ENCODE measurements at regions not wholly inside any gene's neighbourhood (a gene's known extent, or its start where the extent isn't known, plus 50 kb on each side); places are given as distances from the start of the nearest gene placed in this dataset.

DNA sequence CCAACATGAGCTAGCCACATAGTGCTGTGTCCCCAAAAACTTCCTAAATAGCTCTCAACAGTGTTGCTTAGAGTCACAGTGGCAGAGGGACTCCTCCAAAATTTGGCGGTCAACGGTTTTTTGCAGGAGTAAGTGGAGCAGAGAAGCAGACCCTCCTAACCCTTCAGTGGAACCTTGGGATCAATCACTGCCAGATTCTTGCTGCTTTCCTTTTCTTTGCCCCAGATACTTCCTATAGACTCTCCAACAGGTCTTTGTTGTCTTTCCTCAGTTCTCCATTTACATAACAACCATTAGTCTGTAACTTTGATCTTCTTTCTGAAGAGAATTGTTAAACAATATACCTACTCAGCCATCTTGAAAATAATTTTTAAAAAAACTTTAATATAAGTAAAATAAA, 556.1 kb downstream of the BRINP3 start:
- DNase-seq, result no peak
- Histone ChIP-seq H3K27ac (no peak overlapping the region), H3K9me3 (peaks cover 0 to 5% (median 0%) of the 10 kb centered on the region in 3 donors), H3K36me3 (no peaks in the 10 kb centered on the region), H3K4me3 (no peak overlapping the region), H3K4me1 (no peaks in the 10 kb centered on the region), H3K27me3 (no peaks in the 10 kb centered on the region)
- intact Hi-C loops (cut with DNase I), result no loop called here
- 89 to 94% methylated on average over 2 of the region's 2 CpGs for WGBS, 2 donors
- no peak for TF ChIP-seq POLR2A (IDR thresholded peaks at IDR 0.05)
- TF ChIP-seq, protein P1, sequence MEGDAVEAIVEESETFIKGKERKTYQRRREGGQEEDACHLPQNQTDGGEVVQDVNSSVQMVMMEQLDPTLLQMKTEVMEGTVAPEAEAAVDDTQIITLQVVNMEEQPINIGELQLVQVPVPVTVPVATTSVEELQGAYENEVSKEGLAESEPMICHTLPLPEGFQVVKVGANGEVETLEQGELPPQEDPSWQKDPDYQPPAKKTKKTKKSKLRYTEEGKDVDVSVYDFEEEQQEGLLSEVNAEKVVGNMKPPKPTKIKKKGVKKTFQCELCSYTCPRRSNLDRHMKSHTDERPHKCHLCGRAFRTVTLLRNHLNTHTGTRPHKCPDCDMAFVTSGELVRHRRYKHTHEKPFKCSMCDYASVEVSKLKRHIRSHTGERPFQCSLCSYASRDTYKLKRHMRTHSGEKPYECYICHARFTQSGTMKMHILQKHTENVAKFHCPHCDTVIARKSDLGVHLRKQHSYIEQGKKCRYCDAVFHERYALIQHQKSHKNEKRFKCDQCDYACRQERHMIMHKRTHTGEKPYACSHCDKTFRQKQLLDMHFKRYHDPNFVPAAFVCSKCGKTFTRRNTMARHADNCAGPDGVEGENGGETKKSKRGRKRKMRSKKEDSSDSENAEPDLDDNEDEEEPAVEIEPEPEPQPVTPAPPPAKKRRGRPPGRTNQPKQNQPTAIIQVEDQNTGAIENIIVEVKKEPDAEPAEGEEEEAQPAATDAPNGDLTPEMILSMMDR (IDR thresholded peaks at IDR 0.05), result no peak

DNA sequence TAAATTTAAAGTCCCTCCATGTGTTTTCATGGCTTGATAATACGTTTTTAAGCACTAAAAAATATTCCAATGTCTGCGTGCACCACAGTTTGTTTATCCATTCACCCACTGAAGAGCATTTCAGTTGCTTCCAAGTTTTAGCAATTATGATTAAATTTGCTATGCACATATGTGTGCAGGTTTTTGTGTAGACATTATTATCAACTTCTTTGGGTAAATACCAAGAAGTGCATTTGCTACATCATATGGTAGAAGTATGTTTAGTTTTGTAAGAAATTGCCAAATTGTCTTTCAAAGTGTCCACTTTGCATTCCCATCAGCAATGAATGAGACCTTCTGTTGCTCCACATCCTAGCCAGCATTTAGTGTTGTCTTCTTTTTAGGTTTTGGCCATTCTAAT, 550.0 kb downstream of the BRINP3 start:
- Histone ChIP-seq H3K4me1 (no peaks in the 10 kb centered on the region), H3K27me3 (no peaks in the 10 kb centered on the region), H3K27ac (no peak overlapping the region), H3K36me3 (no peaks in the 10 kb centered on the region), H3K4me3 (no peak overlapping the region), H3K9me3 (no peaks in the 10 kb centered on the region)
- 43 to 46% methylated on average over 2 of the region's 2 CpGs for WGBS, 2 donors
- TF ChIP-seq, protein P1 (IDR thresholded peaks at IDR 0.05), result no peak
- TF ChIP-seq POLR2A (IDR thresholded peaks at IDR 0.05), result no peak
- no peak for DNase-seq
- intact Hi-C loops (cut with DNase I), result no loop called here

DNA sequence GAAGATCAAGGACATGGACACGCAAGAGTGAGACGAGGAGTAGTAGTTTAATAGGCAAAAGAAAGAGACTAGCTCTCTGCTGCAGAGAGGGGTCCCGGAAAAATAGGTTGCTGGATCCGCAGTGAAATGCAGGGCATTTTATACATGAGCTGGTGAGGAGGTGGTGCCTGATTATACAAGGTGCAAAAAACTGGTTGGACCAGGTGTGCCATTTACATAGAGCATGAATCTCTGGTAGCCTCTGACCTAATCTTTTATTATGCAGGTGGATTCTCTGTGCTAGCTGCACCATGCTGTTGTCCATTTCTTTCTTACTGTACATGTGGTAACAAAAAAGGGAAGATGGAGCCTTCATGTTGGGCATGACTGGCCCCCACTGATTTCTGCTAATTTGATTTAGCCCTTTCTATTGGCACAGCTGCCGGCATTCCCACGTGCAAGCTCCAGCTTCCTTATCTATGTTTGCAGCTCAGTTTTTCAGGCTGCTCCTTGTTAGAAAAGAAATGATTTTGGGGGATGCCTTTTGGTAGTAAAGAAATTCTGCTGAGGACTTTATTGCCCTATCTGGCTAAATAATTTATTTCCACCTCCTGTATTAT, 548.1 kb downstream of the BRINP3 start:
- H3K4me3 ChIP-seq, result no peak overlapping the region
- DNase-seq, result no peak
- H3K9me3 ChIP-seq, result no peaks in the 10 kb centered on the region
- WGBS, 2 donors, result 67 to 71% methylated on average over 6 of the region's 6 CpGs
- H3K36me3 ChIP-seq, result no peaks in the 10 kb centered on the region
- intact Hi-C loops (cut with DNase I), result no loop called here
- TF ChIP-seq, protein P1 (IDR thresholded peaks at IDR 0.05), result no peak
- TF ChIP-seq POLR2A (IDR thresholded peaks at IDR 0.05), result no peak
- H3K27me3 ChIP-seq, result no peaks in the 10 kb centered on the region
- H3K27ac ChIP-seq, result no peak overlapping the region
- H3K4me1 ChIP-seq, result no peaks in the 10 kb centered on the region

DNA sequence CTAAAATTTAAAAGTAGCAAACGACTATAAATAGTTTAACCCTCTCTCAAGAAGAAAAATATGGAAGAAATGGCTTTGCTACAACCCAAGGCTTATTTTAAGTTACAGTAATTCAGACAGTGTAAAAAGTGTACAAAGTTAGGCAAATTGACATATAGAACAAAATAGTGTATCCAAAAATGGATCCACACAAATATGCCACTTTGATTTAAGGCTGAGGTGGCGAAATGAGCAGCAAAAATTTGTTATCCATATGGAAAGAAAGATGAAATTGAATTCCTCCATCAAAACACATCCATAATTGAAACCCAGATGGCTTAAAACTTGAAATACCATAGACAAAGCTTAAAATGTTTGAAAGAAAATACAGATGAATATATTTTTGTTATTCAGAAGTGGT, 540.8 kb downstream of the BRINP3 start:
- DNase-seq, result no peak
- H3K4me3 ChIP-seq, result no peak overlapping the region
- H3K9me3 ChIP-seq, result no peaks in the 10 kb centered on the region
- intact Hi-C loops (cut with DNase I), result no loop called here
- H3K27ac ChIP-seq, result no peak overlapping the region
- TF ChIP-seq, protein P1 (IDR thresholded peaks at IDR 0.05), result no peak
- TF ChIP-seq POLR2A (IDR thresholded peaks at IDR 0.05), result no peak
- H3K27me3 ChIP-seq, result no peaks in the 10 kb centered on the region
- H3K4me1 ChIP-seq, result no peaks in the 10 kb centered on the region
- no peaks in the 10 kb centered on the region for H3K36me3 ChIP-seq
- WGBS, 2 donors, result 67 to 69% methylated on average over 2 of the region's 2 CpGs

DNA sequence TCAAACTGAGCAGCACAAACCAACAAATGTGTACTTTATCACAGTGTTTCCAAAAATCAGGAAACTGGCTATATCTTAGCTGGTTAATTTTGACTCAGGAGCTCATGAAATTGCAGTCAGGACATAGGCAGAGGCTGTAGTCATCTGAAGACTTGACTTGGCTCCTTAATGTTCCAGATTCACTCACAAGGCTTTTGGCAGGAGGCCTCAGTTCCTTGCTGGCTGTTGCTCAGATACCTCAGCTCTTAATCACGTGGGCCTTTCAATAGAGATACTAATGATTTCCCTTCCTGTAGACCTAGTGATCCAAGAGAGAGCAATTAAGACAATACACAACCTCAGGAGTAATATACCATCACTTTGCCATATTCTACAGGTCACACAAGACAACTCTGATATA, 537.7 kb downstream of the BRINP3 start:
- 20% methylated on average over 1 of the region's 1 CpG; no CpG with 5 or more reads in 1 of the 2 donors for WGBS, 2 donors
- no peak overlapping the region for H3K27ac ChIP-seq

More for the DNA sequence above, 537.7 kb downstream of the BRINP3 start:
- no peak for TF ChIP-seq POLR2A (IDR thresholded peaks at IDR 0.05)
- TF ChIP-seq, protein P1 (IDR thresholded peaks at IDR 0.05), result no peak
- intact Hi-C loops (cut with DNase I), result no loop called here
- Histone ChIP-seq H3K4me1 (no peaks in the 10 kb centered on the region), H3K36me3 (no peaks in the 10 kb centered on the region), H3K4me3 (no peak overlapping the region), H3K9me3 (no peaks in the 10 kb centered on the region), H3K27me3 (no peaks in the 10 kb centered on the region)
- no peak for DNase-seq

Measured in esophagus squamous epithelium (tissue), 5 donors.